Fibroblast of lung (primary cell): ENCODE measurements at regions not wholly inside any gene's neighbourhood (a gene's known extent, or its start where the extent isn't known, plus 50 kb on each side); places are given as distances from the start of the nearest gene placed in this dataset.

Experiments
- EZH2 ChIP-seq: IDR thresholded peaks from 2 replicates; pipeline ENCODE4 v1.5.1; 2012; ENCODE audit warnings: low read length, control low read depth, mild to moderate bottlenecking; ENCODE audit errors: missing control alignments
- TF ChIP-seq, protein P1 (sequence below), 2 donors: IDR thresholded peaks in 1 of 2; conservative IDR thresholded peaks in 1 of 2; 1 replicate in 1 of 2; 2 replicates in 1 of 2; pipeline ENCODE4 v1.5.1; 2011 to 2012; ENCODE audit warnings: low read length in 2 of 2, control low read depth in 1 of 2, inconsistent platforms in 1 of 2, low read depth in 1 of 2, mild to moderate bottlenecking in 1 of 2

DNA sequence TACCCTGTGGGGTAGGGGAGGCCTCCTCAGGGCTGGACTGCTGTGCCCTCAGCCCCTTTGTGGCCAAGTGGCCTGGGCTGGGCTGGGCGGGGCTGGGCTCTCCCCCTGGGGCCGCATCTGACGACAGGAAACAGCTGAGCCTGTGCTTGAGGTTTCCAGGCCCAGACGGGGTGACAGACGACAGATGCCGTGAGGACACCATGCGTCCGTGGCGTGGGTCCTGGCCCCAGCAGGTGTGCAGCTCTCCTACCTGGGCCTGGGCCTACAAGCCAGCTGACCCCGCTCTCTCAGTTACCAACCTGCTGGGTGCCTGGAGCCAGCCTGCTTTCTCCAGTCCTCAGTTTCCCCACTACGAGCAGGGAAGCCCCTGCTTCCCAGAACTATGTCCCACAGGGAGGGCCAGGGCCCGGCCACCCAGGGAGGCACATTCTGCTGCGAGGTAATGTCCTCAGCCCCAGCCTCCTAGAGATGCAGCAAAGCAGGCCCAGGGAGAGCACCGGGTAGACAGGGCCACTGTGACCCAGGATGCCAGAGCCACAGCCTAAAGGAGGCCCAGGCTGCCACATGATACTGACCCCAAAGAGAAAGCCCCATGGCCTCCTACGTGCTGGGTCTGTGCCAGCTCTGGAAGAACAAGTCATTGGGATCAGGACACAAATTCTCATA is 181.3 kb downstream of the IGLL1 start:
- TF ChIP-seq, protein P1, sequence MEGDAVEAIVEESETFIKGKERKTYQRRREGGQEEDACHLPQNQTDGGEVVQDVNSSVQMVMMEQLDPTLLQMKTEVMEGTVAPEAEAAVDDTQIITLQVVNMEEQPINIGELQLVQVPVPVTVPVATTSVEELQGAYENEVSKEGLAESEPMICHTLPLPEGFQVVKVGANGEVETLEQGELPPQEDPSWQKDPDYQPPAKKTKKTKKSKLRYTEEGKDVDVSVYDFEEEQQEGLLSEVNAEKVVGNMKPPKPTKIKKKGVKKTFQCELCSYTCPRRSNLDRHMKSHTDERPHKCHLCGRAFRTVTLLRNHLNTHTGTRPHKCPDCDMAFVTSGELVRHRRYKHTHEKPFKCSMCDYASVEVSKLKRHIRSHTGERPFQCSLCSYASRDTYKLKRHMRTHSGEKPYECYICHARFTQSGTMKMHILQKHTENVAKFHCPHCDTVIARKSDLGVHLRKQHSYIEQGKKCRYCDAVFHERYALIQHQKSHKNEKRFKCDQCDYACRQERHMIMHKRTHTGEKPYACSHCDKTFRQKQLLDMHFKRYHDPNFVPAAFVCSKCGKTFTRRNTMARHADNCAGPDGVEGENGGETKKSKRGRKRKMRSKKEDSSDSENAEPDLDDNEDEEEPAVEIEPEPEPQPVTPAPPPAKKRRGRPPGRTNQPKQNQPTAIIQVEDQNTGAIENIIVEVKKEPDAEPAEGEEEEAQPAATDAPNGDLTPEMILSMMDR (conservative IDR thresholded peaks at IDR 0.05 in 1 of 2, IDR thresholded peaks at IDR 0.05 in 1 of 2; ENCODE audit: low read depth in 1 of 2, low read length in 2 of 2) = no peak
- TF ChIP-seq EZH2 = no peak
